ENCODE measurements at regions not wholly inside any gene's neighbourhood (a gene's known extent, or its start where the extent isn't known, plus 50 kb on each side); places are given as distances from the start of the nearest gene placed in this dataset.

DNA sequence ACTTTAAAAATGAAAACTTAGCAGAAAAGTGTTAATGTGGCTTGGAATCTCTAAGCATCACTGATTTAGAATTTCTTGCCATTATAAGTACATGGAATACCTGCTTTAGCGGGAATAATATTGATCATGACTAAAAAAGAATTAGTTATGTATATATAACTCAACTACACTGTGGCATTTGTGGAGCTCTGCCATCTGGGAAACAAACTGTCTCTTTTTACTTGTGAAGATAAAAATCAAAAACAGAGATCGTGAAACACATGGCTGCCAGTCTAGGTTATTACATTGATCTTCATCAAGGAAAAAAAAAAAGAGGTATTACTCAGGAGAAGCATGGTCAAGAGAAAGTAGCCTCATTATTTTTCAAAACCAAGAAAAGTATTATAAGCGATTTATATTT, 287.4 kb downstream of the HTR1A start:
- TF ChIP-seq TAF1 (IDR thresholded peaks at IDR 0.05; ENCODE audit: low read depth) (no peak), CREB1 (IDR thresholded peaks at IDR 0.05; ENCODE audit: low read depth) (no peak), TEAD4 (IDR thresholded peaks at IDR 0.05) (no peak)
- TF ChIP-seq, protein P1, sequence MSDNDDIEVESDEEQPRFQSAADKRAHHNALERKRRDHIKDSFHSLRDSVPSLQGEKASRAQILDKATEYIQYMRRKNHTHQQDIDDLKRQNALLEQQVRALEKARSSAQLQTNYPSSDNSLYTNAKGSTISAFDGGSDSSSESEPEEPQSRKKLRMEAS (IDR thresholded peaks at IDR 0.05): no peak
- TF ChIP-seq, protein P2, sequence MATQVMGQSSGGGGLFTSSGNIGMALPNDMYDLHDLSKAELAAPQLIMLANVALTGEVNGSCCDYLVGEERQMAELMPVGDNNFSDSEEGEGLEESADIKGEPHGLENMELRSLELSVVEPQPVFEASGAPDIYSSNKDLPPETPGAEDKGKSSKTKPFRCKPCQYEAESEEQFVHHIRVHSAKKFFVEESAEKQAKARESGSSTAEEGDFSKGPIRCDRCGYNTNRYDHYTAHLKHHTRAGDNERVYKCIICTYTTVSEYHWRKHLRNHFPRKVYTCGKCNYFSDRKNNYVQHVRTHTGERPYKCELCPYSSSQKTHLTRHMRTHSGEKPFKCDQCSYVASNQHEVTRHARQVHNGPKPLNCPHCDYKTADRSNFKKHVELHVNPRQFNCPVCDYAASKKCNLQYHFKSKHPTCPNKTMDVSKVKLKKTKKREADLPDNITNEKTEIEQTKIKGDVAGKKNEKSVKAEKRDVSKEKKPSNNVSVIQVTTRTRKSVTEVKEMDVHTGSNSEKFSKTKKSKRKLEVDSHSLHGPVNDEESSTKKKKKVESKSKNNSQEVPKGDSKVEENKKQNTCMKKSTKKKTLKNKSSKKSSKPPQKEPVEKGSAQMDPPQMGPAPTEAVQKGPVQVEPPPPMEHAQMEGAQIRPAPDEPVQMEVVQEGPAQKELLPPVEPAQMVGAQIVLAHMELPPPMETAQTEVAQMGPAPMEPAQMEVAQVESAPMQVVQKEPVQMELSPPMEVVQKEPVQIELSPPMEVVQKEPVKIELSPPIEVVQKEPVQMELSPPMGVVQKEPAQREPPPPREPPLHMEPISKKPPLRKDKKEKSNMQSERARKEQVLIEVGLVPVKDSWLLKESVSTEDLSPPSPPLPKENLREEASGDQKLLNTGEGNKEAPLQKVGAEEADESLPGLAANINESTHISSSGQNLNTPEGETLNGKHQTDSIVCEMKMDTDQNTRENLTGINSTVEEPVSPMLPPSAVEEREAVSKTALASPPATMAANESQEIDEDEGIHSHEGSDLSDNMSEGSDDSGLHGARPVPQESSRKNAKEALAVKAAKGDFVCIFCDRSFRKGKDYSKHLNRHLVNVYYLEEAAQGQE (IDR thresholded peaks at IDR 0.05; ENCODE audit: low read depth): no peak
